Peyer's patch (tissue), 4 donors: ENCODE measurements at regions not wholly inside any gene's neighbourhood (a gene's known extent, or its start where the extent isn't known, plus 50 kb on each side); places are given as distances from the start of the nearest gene placed in this dataset.

Experiments used
- DNase-seq, 3 donors: peaks; one replicate each; pipeline ENCODE4 v3.0.0-alpha.2; 2017 to 2019
- H3K27ac ChIP-seq, 4 donors: fragments of 200-600 bp; sonication (generic); one replicate each; pipeline ENCODE4 v1.5.1; 2016 to 2019
- H3K27me3 ChIP-seq, 2 donors: fragments of 200-600 bp; sonication (generic); one replicate each; pipeline ENCODE4 v1.5.1; 2019
- H3K36me3 ChIP-seq, 3 donors: fragments of 200-600 bp; sonication (generic); one replicate each; pipeline ENCODE4 v1.5.1; 2016 to 2019
- H3K4me1 ChIP-seq, 4 donors: fragments of 200-600 bp; sonication (generic); one replicate each; pipeline ENCODE4 v1.5.1; 2016 to 2019
- H3K4me3 ChIP-seq, 4 donors: fragments of 200-600 bp; sonication (generic); 1 replicate in 3 of 4; 2 replicates in 1 of 4; pipeline ENCODE4 v1.5.1; 2016 to 2019; ENCODE audit warnings: mild to moderate bottlenecking in 1 of 4
- H3K9me3 ChIP-seq, 4 donors: fragments of 200-600 bp; sonication (generic); one replicate each; pipeline ENCODE4 v1.5.1; 2016 to 2019; ENCODE audit warnings: mild to moderate bottlenecking in 1 of 4
- CTCF ChIP-seq, 6 experiments: fragments of 450-650 bp in 4 of 6; fragments of 200-600 bp in 2 of 6; sonication (generic) in 1 of 6; IDR thresholded peaks; one replicate each; pipeline ENCODE4 v1.5.1; 2017 to 2019; ENCODE audit warnings: antibody characterized with exemption in 6 of 6, mild to moderate bottlenecking in 3 of 6, moderate library complexity in 1 of 6
- POLR2A ChIP-seq, 2 donors: fragments of 450-650 bp; IDR thresholded peaks; one replicate each; pipeline ENCODE4 v1.5.1; 2017; ENCODE audit warnings: antibody characterized with exemption in 2 of 2, mild to moderate bottlenecking in 2 of 2, moderate library complexity in 2 of 2

- H3K4me1 ChIP-seq = no peaks in the 10 kb centered on the region
- H3K27ac ChIP-seq = no peak overlapping the region
- H3K36me3 ChIP-seq = no peaks in the 10 kb centered on the region
- DNase-seq = no peak
- no peak overlapping the region for H3K4me3 ChIP-seq
- TF ChIP-seq CTCF (IDR thresholded peaks at IDR 0.05) = no peak
- no peak for TF ChIP-seq POLR2A (IDR thresholded peaks at IDR 0.05)
- H3K9me3 ChIP-seq = no peaks in the 10 kb centered on the region
- H3K27me3 ChIP-seq = no peaks in the 10 kb centered on the region
Observed at GRCh38 chr14:61904946-61905345, 142.7 kb downstream of the SNAPC1 start.

- H3K36me3 ChIP-seq = no peaks in the 10 kb centered on the region
- no peaks in the 10 kb centered on the region for H3K9me3 ChIP-seq
- no peaks in the 10 kb centered on the region for H3K27me3 ChIP-seq
- H3K4me1 ChIP-seq = no peaks in the 10 kb centered on the region
- no peak overlapping the region for H3K27ac ChIP-seq
- no peak for TF ChIP-seq CTCF (IDR thresholded peaks at IDR 0.05)
- no peak for TF ChIP-seq POLR2A (IDR thresholded peaks at IDR 0.05)
- no peak overlapping the region for H3K4me3 ChIP-seq
- DNase-seq = peak in 2 of 3 donors; percentile 70 to 71
Observed at GRCh38 chr14:61911574-61911973, 149.4 kb downstream of the SNAPC1 start.

GRCh38 chr14:61918998-61919397 is 156.8 kb downstream of the SNAPC1 start:
- H3K27ac ChIP-seq = no peak overlapping the region
- TF ChIP-seq CTCF (IDR thresholded peaks at IDR 0.05) = no peak
- TF ChIP-seq POLR2A (IDR thresholded peaks at IDR 0.05) = no peak
- no peak for DNase-seq
- no peak overlapping the region for H3K4me3 ChIP-seq
- H3K27me3 ChIP-seq = no peaks in the 10 kb centered on the region
- H3K36me3 ChIP-seq = no peaks in the 10 kb centered on the region
- no peaks in the 10 kb centered on the region for H3K4me1 ChIP-seq
- no peaks in the 10 kb centered on the region for H3K9me3 ChIP-seq

GRCh38 chr14:61923348-61923747 is 161.1 kb downstream of the SNAPC1 start:
- H3K9me3 ChIP-seq = no peaks in the 10 kb centered on the region
- H3K4me1 ChIP-seq = no peaks in the 10 kb centered on the region
- no peak for DNase-seq
- no peak overlapping the region for H3K27ac ChIP-seq
- no peaks in the 10 kb centered on the region for H3K27me3 ChIP-seq
- TF ChIP-seq POLR2A (IDR thresholded peaks at IDR 0.05) = no peak
- TF ChIP-seq CTCF (IDR thresholded peaks at IDR 0.05) = no peak
- no peaks in the 10 kb centered on the region for H3K36me3 ChIP-seq
- no peak overlapping the region for H3K4me3 ChIP-seq

- TF ChIP-seq CTCF (IDR thresholded peaks at IDR 0.05) (peak in 1 of 6 experiments; percentile 36), POLR2A (IDR thresholded peaks at IDR 0.05) (no peak)
- Histone ChIP-seq H3K9me3 (no peaks in the 10 kb centered on the region), H3K4me1 (no peaks in the 10 kb centered on the region), H3K27ac (no peak overlapping the region), H3K4me3 (no peak overlapping the region), H3K36me3 (no peaks in the 10 kb centered on the region), H3K27me3 (no peaks in the 10 kb centered on the region)
- DNase-seq = peak in 2 of 3 donors; percentile 22 to 49
Observed at GRCh38 chr14:61925043-61925442, 162.8 kb downstream of the SNAPC1 start.
